ENCODE measurements at regions not wholly inside any gene's neighbourhood (a gene's known extent, or its start where the extent isn't known, plus 50 kb on each side); places are given as distances from the start of the nearest gene placed in this dataset.

- no peak for DNase-seq
- Histone ChIP-seq H3K9me3 (no peaks in the 10 kb centered on the region), H3K4me1 (peaks cover 0 to 61% (median 56%) of the 10 kb centered on the region in 4 donors), H3K36me3 (no peaks in the 10 kb centered on the region), H3K27me3 (no peaks in the 10 kb centered on the region), H3K4me3 (no peak overlapping the region), H3K27ac (peak overlapping the region; percentile 60 to 79 (median 73))
- intact Hi-C loops (cut with DNase I) = loop anchor here (5.0 kb wide), 1 partner anchor 178 kb away; the partner anchor contains the start of gene ETS2
- WGBS, 2 donors = 23 to 43% methylated on average over 11 of the region's 11 CpGs
- TF ChIP-seq EP300 (IDR thresholded peaks at IDR 0.05) = peak in 1 of 4 donors; percentile 1
- peak; percentile 14 to 57 (median 50) for TF ChIP-seq POLR2AphosphoS5 (IDR thresholded peaks at IDR 0.05)
- TF ChIP-seq POLR2A (IDR thresholded peaks at IDR 0.05) = no peak
- TF ChIP-seq CTCF (IDR thresholded peaks at IDR 0.05) = no peak
Observed at GRCh38 chr21:38984982-38985567, 179.3 kb downstream of the ETS2 start.

DNA sequence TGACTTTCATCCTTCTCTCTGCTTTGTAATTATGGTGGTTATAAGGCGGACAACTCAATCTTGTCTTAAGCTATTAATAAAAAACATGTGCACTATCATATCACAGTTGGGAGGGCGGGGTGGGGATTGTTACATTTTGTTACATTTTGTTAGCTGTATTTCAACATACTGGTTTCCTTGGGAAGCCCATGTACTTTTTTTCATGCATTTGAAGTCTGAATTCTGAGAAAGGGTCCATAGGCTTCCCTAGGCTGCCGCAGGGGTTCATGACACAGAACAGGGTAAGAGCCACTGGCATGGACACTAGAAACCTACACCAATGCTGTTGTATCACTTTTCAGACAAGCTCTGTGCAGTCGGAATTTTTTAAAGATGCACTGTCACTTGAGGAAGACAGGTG, 178.8 kb downstream of the ETS2 start:
- H3K4me3 ChIP-seq = no peak overlapping the region
- no peaks in the 10 kb centered on the region for H3K27me3 ChIP-seq
- no peaks in the 10 kb centered on the region for H3K36me3 ChIP-seq
- intact Hi-C loops (cut with DNase I) = no loop called here
- peak overlapping the region in 3 of 4 donors; percentile 67 to 79 (median 79) for H3K27ac ChIP-seq
- TF ChIP-seq POLR2AphosphoS5 (IDR thresholded peaks at IDR 0.05) (no peak), CTCF (IDR thresholded peaks at IDR 0.05) (no peak), POLR2A (IDR thresholded peaks at IDR 0.05) (no peak), EP300 (IDR thresholded peaks at IDR 0.05) (no peak)
- H3K4me1 ChIP-seq = peaks cover 0 to 56% (median 51%) of the 10 kb centered on the region in 4 donors
- H3K9me3 ChIP-seq = no peaks in the 10 kb centered on the region
- no peak for DNase-seq
- WGBS, 2 donors = 57 to 79% methylated on average over 4 of the region's 4 CpGs

DNA sequence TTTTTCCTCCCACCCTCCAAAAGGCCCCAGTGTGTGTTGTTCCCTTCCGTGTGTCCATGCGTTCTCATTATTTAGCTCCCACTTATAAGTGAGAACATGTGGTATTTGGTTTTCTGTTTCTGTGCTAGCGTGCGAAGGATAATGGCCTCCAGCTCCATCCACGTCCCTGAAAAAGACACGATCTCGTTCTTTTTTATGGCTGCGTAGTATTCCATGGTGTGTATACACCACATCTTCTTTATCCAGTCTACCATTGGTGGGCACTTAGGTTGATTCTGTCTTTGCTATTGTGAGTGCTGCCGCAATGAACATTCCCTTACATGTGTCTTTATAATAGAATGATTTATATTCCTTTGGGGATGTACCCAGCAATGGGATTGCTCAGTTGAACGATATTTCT, 177.8 kb downstream of the ETS2 start:
- Histone ChIP-seq H3K4me3 (no peak overlapping the region), H3K9me3 (no peaks in the 10 kb centered on the region), H3K27ac (no peak overlapping the region), H3K36me3 (no peaks in the 10 kb centered on the region), H3K4me1 (peaks cover 0 to 46% (median 41%) of the 10 kb centered on the region in 4 donors), H3K27me3 (no peaks in the 10 kb centered on the region)
- intact Hi-C loops (cut with DNase I) = no loop called here
- no peak for DNase-seq
- 87 to 89% methylated on average over 10 of the region's 10 CpGs for WGBS, 2 donors
- TF ChIP-seq POLR2A (IDR thresholded peaks at IDR 0.05) (no peak), CTCF (IDR thresholded peaks at IDR 0.05) (no peak), EP300 (IDR thresholded peaks at IDR 0.05) (no peak), POLR2AphosphoS5 (IDR thresholded peaks at IDR 0.05) (no peak)

DNA sequence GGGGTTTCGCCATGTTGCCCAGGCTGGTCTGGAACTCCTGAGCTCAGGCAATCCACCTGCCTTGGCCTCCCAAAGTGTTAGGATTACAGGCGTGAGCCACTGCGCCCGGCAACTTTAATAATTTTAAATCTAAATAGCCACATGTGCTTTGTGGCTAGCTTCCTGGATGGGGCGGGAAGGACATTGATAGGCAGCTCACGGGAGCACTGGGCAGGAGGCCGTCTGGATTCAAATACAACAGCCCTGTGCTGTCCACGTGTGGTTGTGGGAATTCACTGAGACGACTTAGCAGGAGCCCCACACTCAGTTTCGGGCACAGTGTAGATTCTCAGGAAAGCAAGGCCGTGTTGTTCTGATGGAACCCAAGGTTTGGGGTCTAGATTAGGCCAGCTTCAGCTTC, 177.1 kb downstream of the ETS2 start:
- no peak for DNase-seq
- intact Hi-C loops (cut with DNase I) = no loop called here
- Histone ChIP-seq H3K36me3 (no peaks in the 10 kb centered on the region), H3K9me3 (no peaks in the 10 kb centered on the region), H3K4me1 (peaks cover 0 to 39% (median 34%) of the 10 kb centered on the region in 4 donors), H3K27ac (no peak overlapping the region), H3K4me3 (no peak overlapping the region), H3K27me3 (no peaks in the 10 kb centered on the region)
- TF ChIP-seq POLR2AphosphoS5 (IDR thresholded peaks at IDR 0.05) = no peak
- TF ChIP-seq POLR2A (IDR thresholded peaks at IDR 0.05) = no peak
- no peak for TF ChIP-seq CTCF (IDR thresholded peaks at IDR 0.05)
- TF ChIP-seq EP300 (IDR thresholded peaks at IDR 0.05) = no peak
- WGBS, 2 donors = 91 to 94% methylated on average over 11 of the region's 11 CpGs

GRCh38 chr21:38982096-38982495, 176.4 kb downstream of the ETS2 start:
- 92% methylated on average over 9 of the region's 9 CpGs for WGBS, 2 donors
- Histone ChIP-seq H3K36me3 (no peaks in the 10 kb centered on the region), H3K9me3 (no peaks in the 10 kb centered on the region), H3K27ac (no peak overlapping the region), H3K4me1 (peaks cover 0 to 32% (median 27%) of the 10 kb centered on the region in 4 donors), H3K4me3 (no peak overlapping the region), H3K27me3 (no peaks in the 10 kb centered on the region)
- intact Hi-C loops (cut with DNase I) = no loop called here
- TF ChIP-seq CTCF (IDR thresholded peaks at IDR 0.05) (no peak), POLR2AphosphoS5 (IDR thresholded peaks at IDR 0.05) (no peak), EP300 (IDR thresholded peaks at IDR 0.05) (no peak), POLR2A (IDR thresholded peaks at IDR 0.05) (no peak)
- no peak for DNase-seq

All from sigmoid colon (tissue), 6 donors.